Inflammatory macrophage (primary cell): ENCODE measurements at regions not wholly inside any gene's neighbourhood (a gene's known extent, or its start where the extent isn't known, plus 50 kb on each side); places are given as distances from the start of the nearest gene placed in this dataset.

Experiments
- DNase-seq, 2 donors: peaks; one replicate each; pipeline ENCODE4 v3.0.0-alpha.2; 2020 to 2022

DNA sequence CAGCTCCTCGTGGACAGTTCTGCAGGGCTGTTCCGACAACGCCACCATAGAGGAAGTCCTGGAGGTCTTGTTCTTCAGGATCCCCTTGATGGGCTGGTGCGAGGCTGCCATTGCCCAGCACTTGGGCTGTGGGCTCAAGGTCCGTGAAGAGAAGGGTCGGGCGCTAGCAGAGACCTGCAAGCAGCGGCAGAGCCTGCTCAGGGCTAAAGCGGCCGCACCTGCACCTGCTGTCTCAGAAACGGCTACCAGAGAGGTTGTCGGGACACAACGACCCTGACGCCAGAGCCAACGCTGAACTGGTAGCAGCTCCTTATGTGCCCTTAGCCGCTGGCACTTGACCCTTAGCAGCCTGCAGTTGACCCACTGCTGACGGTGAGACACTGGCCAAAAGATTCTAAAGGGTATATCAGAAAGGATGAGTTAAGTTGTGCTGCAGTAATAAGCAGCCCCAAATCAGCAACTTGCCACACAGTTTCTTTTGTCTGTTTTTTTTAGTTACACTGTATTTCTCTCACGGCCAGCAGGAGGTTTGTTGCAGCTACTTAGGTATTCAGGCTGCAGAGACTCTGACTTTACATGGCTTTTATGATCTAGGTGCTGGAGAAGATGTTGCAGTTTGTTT is 55.5 kb upstream of the ST6GAL2 start:
- no peak for DNase-seq

DNA sequence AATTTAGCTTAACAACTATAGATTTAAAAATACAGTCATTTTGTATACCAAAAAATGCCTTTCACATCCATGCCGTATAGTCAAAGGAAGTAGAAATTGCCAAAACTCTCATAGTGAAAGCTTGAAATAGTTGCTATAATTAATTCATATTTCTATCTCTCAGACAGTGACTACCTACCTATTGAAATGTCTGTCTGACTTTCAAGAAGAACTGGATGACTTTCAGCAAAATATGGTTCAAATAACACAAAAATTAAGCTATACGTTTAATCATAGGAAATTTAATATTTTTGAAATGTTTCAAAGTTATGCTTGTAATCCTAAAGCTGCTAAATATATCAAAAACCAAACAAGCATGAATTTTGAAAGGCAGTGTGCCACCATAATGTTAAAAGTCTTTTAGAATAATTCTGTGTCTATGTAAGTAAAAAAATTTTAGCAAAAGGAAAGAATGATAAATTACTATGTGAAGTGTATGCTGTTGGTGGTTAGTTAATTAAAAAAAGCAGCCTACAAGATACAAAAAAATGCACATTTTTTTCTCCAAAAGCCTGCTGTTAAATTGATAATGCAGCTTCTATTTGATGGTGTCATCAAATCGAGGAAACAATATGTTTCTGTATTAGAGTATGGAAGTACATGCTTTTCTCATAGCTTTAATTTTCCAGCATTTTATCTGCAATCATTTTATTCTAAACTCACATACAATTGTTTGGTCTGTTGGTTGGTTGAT is 57.7 kb upstream of the ST6GAL2 start:
- no peak for DNase-seq

DNA sequence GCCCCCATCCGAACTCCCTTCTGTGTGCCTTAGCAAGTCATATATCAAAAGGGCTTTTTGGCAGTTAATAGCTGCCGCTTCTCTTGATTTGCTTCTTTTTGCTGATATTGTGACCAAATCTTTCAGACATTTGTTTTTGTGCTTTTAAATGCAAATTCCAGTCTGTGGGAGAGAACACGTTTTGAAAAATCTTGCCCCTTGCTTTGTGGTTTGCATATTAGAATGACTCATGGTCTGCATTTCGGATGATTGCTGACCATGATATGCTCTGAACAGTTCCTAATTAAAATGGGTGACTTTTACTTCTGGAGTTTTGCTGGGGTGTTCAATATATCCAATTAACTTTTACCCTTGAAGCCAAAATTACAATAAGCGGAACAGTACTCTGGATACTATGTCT is 58.2 kb upstream of the ST6GAL2 start:
- no peak for DNase-seq

DNA sequence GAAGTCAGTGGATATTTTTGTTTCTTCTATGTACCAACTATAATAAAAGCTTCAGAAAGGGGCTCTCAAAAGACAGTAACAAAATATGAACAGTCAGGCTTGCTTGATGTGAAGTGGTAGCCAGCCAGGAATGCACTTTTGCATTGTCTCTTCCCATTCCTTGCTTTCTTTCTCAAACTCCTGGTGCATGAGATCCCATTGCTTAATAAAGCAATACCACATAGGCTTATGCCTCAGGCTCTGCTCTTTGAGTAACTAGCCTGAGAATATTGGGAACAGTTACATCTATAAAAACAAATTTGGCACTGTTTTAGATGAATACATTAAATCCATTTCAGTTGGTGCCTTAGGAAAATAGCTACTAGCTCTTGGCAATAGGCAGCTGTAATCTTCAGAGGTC is 62.6 kb upstream of the ST6GAL2 start:
- DNase-seq: no peak

DNA sequence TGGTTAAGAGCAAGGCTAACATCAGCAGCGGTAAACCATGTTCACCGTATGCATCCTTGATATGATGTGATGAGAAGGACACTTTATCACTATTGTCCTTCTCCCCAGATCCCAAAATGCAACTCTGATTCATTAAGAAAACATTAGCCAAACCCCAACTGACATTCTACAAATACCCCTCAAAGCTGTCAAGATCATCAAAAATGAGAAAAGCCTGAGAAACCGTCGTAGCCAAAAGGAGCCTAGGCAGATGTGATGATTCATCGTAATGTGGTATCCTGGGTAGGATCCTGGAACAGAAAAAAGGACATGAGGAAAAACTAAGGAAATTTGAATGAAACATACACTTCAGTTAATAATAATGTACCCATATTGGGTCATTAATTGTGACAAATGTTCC is 67.3 kb upstream of the ST6GAL2 start:
- DNase-seq: no peak

DNA sequence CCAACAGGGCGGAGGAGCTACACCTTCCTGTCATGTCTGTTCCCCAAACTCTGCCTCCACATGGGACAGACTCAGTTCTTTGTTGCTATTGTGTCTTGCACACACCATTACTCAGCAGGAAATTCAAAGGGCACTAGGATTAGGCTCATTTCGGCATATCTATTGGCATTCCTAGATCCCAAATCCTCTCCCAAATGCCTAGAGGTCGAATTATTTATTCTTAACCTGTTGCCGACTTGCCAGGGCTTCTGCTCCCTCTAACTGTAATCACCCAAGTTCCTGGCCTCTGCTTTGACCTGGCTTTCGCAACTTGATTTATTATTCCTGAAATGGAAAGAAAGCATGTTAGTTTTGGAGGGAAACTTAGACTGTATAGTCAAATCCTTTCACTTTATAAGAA is 67.8 kb upstream of the ST6GAL2 start:
- no peak for DNase-seq

DNA sequence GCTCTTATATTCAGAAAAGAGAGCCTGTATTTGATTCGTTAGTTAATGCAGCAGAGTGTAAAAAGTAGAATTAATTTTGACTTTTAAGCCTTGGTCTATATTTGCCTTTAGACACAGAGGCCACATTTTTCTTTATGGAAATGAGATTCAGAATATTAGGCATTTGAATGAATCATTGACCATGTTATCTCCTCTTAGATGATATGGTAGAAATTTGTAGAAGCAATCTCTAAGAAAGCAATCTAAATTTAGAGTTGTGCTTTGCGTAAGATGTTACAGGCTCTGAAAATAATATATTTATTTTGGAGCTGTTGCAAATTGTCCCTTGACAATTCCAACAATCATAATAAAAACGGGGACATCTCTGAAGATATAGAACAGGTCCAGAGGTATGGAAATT is 68.3 kb upstream of the ST6GAL2 start:
- DNase-seq: no peak

DNA sequence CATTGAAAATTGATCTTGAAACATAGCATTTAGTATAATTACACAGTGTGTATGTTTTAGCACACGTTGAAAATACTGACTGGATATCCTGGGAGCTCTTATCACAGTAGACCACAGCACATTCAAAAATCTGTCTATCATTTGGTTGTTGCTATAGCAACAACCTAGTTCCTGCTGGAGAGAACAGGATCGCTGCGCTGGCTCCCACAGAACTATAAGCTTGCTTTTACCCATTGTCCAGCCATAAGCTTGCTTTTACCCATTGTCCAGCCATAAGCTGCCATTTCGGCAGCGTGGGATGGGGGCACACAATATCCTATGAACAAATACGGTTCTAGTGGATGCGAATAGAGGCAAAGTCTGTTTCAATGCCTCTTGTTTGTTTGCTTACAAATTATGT is 70.4 kb upstream of the ST6GAL2 start:
- DNase-seq: no peak

DNA sequence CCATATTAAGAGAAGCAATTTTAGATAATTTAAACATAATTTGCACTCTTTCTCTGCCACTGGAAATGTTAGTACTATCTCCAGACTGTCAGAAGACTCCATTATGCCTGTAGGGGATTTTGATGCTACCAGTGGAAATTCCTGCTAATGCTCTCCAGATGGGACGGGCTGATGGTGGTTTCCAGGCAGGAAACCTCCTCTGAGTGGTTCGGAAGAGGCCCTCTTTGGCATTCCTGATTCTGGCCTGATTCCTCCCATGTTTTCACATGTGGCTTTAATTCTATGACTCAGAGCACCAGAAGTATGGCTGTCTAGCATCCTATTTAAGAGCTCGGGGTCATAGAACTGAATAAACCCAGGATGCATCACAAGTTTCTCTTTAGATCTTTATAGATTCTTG is 70.9 kb upstream of the ST6GAL2 start:
- no peak for DNase-seq

DNA sequence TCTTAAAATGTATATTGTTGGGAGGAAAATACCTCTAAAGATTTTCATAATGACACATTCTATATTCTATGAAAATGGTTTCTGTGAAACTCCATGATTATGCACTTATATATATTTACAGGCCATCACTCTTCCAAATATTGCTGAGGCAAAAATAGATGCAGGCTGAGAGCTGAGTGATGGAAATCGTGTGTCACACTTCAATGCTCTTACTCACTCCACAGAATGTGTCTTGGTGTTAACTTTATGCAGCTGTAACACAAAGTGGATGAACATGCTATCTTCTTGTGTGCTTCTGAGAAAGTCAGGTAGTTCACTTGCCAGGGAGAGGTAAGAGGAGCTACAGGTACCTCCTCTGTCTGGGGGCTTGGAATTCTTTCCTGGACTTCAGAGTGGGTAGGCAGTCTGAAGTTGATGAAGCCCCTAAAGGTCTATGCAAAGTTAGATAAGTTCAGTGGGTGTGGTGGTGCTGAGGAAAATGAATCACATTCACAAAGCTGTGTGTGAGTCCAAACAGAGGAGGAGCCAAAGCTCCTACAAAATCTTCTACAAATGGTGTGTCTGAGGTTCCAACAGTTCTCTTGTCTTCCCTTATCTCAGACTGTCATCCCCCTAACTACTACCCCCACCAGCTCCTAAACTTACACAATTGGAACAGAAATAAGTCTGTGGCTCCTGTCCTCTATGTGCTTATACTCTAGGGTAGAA is 74.2 kb upstream of the ST6GAL2 start:
- no peak for DNase-seq

DNA sequence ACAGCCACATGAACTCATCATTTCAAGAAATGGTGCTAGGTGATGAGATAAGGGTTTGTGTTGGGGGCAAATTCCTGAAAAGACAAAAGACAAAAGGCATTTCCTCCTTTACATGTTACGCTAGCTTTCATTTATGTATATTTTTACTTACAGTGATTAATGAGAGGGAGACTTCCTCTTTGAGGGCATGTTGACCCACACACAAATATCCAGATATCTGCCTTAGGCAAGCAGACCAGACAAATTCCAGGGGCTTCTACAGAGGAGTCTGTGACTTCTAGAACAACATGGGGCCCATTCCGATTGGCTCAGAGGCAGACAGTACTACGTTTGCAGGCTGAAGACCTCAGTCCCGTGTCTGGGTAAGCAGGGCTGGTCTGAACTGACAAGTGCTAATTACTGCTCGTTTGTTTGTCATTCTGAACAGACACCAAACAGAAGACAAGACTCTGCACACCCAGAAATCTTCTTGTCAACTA is 74.8 kb upstream of the ST6GAL2 start:
- DNase-seq: no peak

DNA sequence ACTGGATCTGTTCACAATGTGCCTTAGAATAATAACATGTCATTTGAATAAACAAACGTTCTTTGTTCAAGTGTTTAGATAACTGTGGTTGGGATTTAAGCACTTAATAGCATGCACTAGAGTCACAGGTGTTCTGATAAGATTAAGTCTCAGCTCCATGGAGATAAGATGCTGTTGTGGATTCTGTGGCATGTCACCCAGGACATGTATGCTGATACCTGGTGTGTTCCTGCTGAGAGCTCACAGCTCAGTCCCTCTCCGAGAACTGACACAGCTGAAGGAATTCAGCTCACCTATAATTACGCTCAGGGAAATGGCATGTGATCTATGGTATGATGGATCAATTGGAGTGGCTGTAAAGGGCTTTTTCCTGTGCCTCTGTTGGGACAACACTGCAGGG is 75.4 kb upstream of the ST6GAL2 start:
- DNase-seq: no peak

DNA sequence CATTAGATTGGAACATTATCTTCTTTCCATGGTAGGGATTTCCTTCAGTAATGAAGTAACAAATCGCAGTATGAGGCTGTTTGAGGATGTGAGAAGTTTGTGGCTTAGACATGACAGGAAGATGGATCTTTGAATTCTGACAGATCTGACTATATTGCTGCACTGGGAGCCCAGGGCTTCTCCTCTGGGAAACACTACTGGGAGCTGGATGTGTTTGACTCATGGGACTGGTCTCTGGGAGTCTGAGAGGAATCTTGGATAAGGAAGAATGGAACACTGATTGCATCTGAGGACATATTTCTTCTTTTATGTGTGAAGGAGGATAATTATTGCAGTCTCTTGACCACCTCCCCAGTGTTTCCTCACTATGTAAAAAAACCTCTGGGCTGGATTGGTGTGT is 77.2 kb upstream of the ST6GAL2 start:
- DNase-seq: no peak

DNA sequence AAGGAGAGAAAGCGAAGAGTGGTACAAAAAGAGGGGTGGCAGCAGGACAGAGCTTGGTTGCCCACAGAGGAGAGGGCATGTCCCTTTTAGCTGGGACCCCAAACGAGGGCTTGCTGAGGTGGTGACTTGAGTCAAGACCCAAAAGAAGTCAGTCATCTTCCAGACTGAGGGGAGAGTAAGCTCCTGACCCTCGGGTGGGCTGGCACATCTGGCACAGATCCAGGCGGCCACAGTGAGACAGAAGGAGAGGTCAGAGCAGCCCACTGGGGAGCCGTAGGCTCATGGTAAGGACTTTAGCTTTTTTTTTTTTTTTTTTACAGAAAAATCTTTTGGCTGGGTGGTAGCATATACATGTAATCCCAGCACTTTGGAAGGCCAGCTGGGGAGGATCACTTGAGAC is 77.9 kb upstream of the ST6GAL2 start:
- DNase-seq: no peak

DNA sequence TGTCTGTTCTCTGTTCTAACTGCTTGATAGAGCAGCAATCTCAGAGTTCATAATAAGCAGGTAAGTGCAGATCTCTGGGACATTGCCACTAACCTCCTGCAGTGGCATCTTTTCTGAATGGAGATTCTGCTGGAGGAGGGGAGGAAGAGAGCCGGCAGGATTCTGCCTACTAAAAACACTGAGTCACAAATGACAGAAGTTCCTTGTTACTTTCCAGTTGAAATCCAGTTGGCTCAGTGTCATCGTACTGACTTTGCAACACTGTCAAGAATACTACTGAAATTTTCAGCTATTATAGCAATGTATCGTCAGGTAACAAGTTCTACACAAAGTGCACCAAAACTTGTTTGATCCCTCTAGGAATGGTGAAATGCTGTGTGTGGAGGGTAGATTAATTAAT is 79.6 kb upstream of the ST6GAL2 start:
- no peak for DNase-seq

DNA sequence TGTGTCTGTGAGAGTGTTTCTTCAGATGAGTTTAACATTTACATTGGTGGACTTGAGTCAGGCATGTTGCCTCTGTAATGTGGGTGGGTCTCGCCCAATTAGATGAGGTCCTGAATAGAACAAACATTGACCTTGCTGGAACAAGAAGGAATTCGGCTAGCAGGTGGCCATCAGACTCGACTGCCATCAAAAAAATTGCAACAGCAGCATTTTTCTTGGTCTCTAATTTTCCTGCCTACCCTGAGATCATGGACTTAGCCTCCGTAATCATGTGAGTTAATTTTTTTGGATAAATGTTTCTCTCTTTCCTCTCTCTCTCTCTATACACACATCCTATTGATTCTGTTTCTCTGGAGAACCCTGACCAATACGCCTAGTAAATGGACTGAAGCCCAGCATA is 83.8 kb upstream of the ST6GAL2 start:
- DNase-seq: no peak

DNA sequence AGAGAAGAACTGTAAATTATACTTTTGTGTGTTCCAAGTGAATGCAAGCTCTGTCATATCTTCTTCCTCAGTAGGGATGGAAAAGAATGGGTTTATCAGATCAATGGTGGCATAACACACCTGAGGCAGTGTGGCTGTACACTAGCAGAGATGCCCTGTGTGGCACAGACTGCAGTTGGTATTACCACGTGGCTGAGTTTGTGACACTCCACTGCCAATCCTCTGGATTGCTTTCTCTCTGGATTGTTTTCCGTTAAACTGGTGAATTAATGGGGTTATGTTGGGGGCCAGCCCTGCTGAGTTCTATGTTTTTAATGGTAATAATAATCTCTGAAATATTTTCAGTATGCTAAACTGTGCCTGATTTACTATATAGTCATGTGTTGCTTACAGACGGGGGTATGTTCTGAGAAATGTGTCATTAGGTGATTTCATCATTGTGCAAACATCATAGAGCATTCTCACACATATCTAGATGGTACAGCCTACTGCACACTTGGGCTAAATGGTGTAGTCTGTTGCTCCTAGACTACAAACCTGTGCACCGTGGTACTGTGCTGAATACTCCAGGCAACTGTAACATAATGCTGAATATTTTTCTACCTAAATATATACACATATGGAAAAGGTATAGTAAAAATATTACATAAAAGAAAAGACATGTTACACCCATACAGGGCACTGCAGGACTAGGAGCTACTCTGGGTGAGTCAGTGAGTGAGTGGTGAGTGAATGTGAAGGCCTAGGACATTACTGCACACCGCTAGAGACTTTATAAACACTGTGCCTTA is 84.7 kb upstream of the ST6GAL2 start:
- no peak for DNase-seq

DNA sequence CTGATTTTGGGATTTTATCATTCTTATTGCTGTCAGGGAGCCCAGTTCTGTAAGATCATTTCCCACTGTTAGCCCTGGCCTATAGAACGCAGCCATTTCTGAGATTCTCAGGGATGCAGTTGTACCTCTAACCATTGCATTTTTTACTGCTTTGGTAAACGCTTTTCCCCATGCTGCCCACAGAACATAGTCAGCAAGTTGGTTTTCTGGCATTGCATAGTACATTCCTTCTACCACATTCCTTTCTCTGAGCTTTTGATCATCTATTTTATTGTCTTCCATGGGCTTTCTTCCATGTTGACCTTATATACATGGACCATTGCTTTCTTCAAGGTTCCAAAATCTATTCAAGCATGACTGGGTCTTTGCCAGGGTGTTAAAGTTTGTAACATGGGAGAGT is 86.8 kb upstream of the ST6GAL2 start:
- DNase-seq: no peak

DNA sequence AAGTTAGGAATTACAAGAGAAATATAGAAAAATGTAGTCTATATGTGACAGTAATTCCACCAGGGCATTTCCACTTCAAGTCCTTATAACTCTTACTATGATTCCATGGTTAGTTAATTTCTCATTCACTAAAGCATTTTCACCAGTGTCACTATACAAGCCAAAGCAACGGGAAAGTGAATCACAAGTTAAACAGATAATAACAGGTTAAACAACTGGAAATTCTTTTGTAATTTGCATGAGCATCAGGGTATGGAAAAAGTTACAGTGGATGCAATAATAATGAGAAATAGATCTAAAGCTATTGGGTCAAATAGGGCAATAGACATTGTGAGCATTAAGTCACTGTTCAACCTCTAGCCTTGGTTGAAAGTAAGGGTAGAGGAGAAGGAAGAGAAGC is 88.9 kb upstream of the ST6GAL2 start:
- no peak for DNase-seq

DNA sequence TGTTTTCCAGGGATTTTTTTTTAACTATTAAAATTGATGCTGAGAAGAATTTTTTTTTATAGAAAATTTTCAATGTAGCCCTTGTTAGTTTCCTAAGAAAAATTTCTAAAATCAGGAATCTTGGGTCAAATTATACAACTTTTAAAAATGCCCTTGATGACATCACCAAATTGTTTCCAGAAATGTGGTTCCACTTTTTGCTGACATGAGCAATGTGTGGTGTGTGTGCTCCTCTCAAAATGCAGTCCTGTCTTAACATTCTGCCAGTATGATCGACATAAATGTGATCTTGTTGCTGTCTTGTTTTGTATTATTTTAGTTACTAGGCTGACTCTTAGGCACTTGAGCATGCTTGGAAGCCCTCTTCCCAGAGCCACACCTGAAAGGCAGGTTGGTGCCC is 89.7 kb upstream of the ST6GAL2 start:
- no peak for DNase-seq

DNA sequence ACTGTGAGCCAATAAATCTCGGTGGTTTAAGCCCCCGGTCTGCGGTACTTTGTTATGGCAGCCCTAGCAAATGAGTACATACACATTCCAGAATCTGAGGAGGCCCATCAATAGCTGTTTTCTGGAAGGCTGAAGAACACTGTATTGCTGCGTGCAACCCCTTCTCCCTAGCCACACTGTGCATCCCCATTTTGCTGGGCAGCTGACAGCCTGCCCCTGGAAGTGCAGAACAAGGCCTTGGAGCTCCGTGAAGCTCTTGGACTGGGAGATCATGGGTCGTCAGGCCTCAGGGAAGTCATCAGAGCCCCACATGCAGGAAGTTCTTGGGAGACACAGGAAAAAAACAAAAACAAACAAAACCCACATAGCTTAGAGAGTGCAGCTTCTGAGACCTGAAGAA is 90.6 kb upstream of the ST6GAL2 start:
- no peak for DNase-seq

DNA sequence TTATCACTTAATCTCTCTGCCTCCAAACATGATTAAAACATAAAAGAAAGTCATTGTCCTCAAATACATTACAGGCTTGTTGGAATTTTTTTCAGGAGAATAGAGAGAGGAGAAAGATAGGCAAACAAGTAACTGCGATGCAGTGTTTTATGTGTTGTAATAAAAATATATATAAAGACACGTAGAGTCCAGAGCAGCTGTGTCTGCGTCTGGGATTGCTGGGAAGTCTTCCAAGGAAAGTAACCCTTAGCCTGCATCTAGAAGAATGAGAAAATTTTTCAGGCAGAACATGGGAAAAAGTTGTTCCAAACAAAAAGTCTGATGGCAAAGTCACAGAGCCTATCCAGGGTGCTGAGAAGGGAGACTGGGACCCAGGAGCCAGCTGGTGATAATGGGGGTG is 91.8 kb upstream of the ST6GAL2 start:
- no peak for DNase-seq

DNA sequence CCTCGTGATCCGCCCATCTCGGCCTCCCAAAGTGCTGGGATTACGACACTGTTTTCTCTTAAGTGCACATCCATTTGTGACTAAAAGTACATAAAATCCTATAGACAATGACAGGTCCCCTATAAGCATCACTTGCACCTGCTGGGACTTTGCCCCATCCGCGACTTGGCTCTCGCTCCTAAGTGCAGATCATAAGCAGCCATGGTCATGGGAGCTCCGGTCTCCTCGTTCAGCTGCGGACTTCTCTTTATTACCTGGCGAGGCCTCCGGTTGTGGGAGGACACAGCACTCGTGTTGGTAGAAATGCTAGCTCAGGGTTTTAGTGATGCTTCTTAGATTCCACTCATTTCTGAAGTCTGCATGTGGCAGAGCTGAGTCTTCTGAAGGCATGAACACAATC is 92.7 kb upstream of the ST6GAL2 start:
- DNase-seq: no peak
